NCI-H2081 (cell line): ENCODE measurements at regions not wholly inside any gene's neighbourhood (a gene's known extent, or its start where the extent isn't known, plus 50 kb on each side); places are given as distances from the start of the nearest gene placed in this dataset.
A peak's percentile ranks its signal among the peaks of the same experiment; 100 is the strongest.
"Not testable (repeated sequence)": the region's sequence is repeated elsewhere in the genome, so short reads cannot be mapped to it uniquely, and the experiment has no call there.

Experiments used
- DNase-seq, 2 experiments: peaks; one replicate each; lab custom pipeline; 2025; lab: John Stamatoyannopoulos, UW

DNA sequence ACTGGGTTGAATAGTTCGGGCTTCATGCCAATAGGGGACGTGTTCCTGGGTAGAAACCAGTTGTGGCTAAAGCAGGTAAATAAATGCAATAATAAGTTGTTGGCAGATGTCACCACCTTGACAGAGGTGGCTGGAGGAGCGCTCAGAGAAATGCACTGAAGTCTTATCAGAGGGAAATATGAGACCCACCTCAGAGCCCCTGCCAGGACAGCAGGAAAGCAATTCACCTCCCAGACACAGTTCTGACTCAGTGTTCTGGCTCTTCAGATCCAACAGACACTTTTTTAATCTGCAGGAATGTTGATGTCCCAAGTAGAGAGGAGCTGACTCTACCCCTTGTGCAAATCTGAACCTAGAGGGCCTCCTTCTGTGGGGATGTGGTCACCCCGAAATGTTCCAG is 687.1 kb upstream of the FBXO33 start:
- no peak for DNase-seq

DNA sequence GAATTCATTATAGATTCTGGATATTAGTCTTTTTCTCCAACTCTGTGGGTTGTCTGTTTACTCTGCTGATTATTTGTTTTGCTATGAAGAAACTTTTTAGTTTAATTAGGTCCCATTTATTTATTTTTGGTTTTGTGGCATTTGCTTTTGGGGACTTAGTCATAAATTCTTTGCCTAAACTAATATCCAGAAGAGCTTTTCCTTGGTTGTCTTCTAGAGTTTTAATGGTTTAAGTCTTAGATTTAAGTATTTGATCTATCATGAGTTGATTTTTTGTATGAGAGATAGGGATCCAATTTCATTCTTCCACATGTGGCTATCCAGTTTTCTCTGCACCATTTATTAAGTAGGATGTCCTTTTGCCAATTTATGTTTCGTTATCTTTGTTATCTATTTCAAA is 683.4 kb upstream of the FBXO33 start:
- no peak for DNase-seq

DNA sequence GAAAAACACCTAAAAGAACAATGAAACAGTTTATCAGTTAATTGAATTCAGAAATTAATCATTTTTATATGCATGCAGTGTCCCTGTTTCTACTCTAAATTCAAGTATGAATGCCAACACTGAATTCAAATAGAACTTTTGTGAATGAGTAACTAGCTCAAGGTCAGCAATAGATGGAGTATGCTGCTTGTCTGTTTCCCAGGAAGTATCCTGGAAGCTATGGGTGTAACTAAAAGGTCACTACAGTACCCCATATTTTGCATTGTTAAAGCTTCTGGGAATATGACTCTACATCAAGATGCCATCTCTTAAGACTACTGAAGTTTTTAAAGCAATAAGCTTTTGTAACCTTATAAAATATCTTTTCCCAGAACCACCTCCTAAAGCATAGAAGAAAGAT is 681.4 kb upstream of the FBXO33 start:
- no peak for DNase-seq

- no peak for DNase-seq
These were observed 668.4 kb upstream of the FBXO33 start for GRCh38 chr14:40100544-40101196.

- no peak for DNase-seq
These were observed 667.1 kb upstream of the FBXO33 start for GRCh38 chr14:40099316-40099715.

GRCh38 chr14:40098468-40098867 is 666.2 kb upstream of the FBXO33 start:
- DNase-seq: no peak

DNA sequence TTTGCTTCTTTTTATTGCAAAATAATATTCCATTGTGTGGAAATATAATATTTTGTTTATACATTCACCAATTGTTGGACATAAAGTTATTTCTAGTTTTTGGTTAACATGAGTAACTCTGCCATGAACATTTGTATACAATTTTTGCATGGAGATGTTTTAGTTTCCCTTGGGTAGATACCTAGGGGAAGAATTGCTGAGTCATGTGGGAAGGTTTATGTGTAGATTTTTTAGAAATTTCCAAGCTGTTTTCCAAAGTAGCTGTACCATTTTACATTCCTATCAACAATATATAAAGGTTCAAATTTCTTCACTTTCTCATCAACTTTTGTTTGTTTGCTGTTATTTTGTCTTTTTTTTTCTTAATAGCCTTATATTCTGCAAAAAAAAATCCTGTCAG is 664.7 kb upstream of the FBXO33 start:
- no peak for DNase-seq

GRCh38 chr14:40093800-40094199 is 661.6 kb upstream of the FBXO33 start:
- no peak for DNase-seq

DNA sequence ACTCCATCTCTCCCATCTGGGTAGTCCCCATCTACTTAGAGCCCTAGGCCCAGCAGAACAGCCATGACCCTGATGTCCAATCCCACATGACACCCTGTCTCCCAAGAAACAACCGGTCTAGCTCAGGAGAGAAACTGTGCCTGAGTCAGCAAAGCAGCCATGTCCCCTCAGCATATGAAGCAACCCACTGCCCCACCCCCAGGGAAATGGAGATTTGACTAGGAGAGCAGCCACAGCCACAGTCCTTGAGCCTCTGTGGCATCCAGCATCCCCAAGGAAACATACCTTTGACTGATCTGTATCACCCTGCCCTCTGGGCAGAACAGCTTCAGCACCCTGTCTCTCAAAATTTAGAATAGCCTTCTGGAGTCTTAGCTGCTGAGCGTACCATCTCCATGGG is 641.9 kb upstream of the FBXO33 start:
- no peak for DNase-seq

DNA sequence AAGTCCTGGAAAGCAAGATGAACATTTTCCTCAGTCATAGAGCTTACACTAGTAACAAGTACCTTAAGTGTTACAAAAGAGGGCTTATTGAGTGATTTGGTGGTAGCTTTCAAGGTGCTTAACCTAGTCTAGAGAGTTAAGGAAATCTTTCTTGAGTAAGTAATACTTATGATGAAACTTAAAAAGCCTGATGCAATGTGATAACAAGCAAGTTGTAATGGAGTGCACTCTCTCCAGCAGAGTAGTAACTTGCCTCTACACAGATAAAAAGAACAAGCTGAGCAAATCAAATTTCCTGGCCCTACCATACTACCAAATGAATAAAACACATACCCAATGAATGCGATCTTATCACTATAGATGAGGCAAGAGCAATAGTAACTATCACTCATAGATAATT is 639.9 kb upstream of the FBXO33 start:
- no peak for DNase-seq

GRCh38 chr14:40058901-40059897 is 627.0 kb upstream of the FBXO33 start:
- DNase-seq: no peak

DNA sequence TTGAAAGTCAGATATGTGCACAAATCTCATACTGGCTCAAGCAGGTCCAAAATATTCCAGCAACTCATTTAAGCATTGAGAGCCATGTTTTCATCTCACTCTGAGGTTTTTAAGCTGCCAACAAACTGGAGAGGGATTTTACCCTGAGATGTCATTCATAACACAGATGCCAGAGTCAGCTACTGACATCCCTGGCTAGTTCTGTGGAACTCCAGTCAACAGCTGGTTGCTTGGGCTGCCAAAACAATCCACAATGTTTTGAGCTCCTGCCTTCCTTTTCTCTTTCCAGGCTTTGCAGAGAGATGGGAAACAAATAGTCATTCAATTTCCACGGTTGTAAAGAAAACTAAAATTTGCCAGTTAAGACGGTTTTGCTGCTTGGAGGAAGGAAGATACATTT is 621.2 kb upstream of the FBXO33 start:
- DNase-seq: no peak

- no peak for DNase-seq
These were observed 596.8 kb upstream of the FBXO33 start for GRCh38 chr14:40028991-40029390.

- no peak for DNase-seq
These were observed 592.9 kb upstream of the FBXO33 start for GRCh38 chr14:40025101-40025500.

DNA sequence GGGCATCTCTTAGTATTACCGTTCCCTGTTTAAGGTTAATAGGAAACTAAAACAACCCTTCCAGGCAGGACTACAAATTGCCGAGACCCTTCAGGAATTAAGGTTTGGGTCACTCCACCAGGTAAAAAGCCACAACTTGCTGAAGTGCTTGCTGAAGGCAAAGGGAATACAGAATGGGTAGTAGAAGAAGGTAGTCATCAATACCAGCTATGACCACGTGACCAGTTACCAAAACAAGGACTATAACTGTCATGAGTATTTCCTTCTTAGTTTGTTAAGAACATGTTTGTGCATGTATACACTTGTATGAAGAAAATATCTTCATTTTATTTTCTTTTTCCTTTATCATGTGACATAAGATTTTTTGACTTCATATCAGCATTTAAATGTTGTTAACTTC is 578.7 kb upstream of the FBXO33 start:
- DNase-seq: no peak

GRCh38 chr14:40009771-40010170 is 577.5 kb upstream of the FBXO33 start:
- no peak for DNase-seq

- DNase-seq: not testable (repeated sequence)
These were observed 576.1 kb upstream of the FBXO33 start for GRCh38 chr14:40008345-40008744.

GRCh38 chr14:40004871-40005500 is 572.8 kb upstream of the FBXO33 start:
- no peak for DNase-seq

GRCh38 chr14:40003773-40004172 is 571.5 kb upstream of the FBXO33 start:
- no peak for DNase-seq

DNA sequence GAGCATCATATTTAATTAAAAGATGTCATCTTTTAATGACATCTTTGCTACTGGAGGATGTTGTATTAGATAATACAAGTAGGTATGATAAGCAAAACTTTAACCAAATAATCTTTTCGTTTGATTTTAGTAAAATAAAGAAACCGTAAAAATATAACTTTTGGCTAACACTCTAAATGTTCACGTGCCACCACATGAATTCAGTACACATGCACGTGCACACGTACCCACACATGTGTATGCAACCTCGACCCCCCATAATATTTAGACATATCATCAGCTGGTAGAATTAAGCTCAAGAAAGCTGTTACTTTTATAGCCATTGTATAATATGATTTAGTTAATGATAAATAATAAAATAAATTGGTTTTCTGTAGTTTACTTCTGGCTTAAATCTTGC is 566.6 kb upstream of the FBXO33 start:
- DNase-seq: no peak

DNA sequence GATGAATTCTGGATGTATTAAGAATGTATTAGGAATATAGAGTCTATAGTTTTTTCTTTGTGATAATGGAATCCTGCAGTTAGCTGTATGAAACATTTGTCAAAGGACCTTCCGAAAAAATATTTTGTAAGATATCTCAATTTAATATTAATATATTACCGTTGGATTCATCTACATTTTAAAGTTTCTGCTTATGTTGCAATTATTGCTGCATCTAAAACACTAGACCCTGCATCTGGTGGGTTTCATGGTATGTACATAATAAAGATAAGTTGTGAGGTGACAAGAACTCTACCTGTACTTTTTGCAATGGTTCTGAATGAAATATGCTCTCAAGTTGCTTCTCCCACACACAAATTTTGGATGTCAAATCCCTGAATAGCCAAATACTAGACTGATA is 565.9 kb upstream of the FBXO33 start:
- DNase-seq: no peak

- DNase-seq: peak in 1 of 2 experiments; percentile 50
These were observed 558.8 kb upstream of the FBXO33 start for GRCh38 chr14:39991041-39991440.

- peak; percentile 38 to 69 for DNase-seq
These were observed 556.7 kb upstream of the FBXO33 start for GRCh38 chr14:39988939-39989338.
